Endodermal cell (in vitro differentiated cells): ENCODE measurements at regions not wholly inside any gene's neighbourhood (a gene's known extent, or its start where the extent isn't known, plus 50 kb on each side); places are given as distances from the start of the nearest gene placed in this dataset.

ENCODE experiments used
- DNase-seq: peaks from one replicate; pipeline ENCODE4 v3.0.0-alpha.2; 2017
- H3K27ac ChIP-seq: 2 replicates; pipeline ENCODE4 v1.5.1; 2013; ENCODE audit warnings: mild to moderate bottlenecking, low read depth, low read length, moderate library complexity
- H3K27me3 ChIP-seq: 2 replicates; pipeline ENCODE4 v1.6.1; 2013; ENCODE audit warnings: mild to moderate bottlenecking, low read length, moderate library complexity; ENCODE audit not compliant: insufficient read depth, control insufficient read depth, poor library complexity, severe bottlenecking
- H3K36me3 ChIP-seq: 2 replicates; pipeline ENCODE4 v1.7.0; 2013; ENCODE audit warnings: mild to moderate bottlenecking, low read length, moderate library complexity; ENCODE audit not compliant: control insufficient read depth, insufficient read depth
- H3K4me1 ChIP-seq: one replicate; pipeline ENCODE4 v1.7.0; 2013; ENCODE audit warnings: low read length; ENCODE audit not compliant: control insufficient read depth, insufficient read depth
- H3K4me3 ChIP-seq: 2 replicates; pipeline ENCODE4 v1.5.1; 2013; ENCODE audit warnings: mild to moderate bottlenecking, low read length, moderate library complexity
- H3K9ac ChIP-seq: 2 replicates; pipeline ENCODE4 v1.6.1; 2013; ENCODE audit warnings: mild to moderate bottlenecking, low read length, moderate library complexity; ENCODE audit not compliant: poor library complexity, severe bottlenecking; ENCODE audit errors: extremely low read depth
- H3K9me3 ChIP-seq: 2 replicates; pipeline ENCODE4 v1.6.1; 2013; ENCODE audit warnings: mild to moderate bottlenecking, low read length, moderate library complexity; ENCODE audit not compliant: control insufficient read depth
- H3K27ac Mint-ChIP-seq: 2 replicates; pipeline ENCODE4 v1.8.0; 2020; ENCODE audit warnings: mixed read lengths
- H3K27me3 Mint-ChIP-seq: 2 replicates; pipeline ENCODE4 v1.8.0; 2021; ENCODE audit warnings: mild to moderate bottlenecking, mixed read lengths; ENCODE audit not compliant: insufficient read depth
- H3K36me3 Mint-ChIP-seq: 2 replicates; pipeline ENCODE4 v1.8.0; 2020; ENCODE audit warnings: low read depth, mixed read lengths
- H3K4me1 Mint-ChIP-seq: 2 replicates; pipeline ENCODE4 v1.8.0; 2020; ENCODE audit warnings: mixed read lengths
- H3K4me3 Mint-ChIP-seq: 2 replicates; pipeline ENCODE4 v1.8.0; 2020; ENCODE audit warnings: mild to moderate bottlenecking, moderate library complexity, mixed read lengths
- H3K9me3 Mint-ChIP-seq: 2 replicates; pipeline ENCODE4 v1.8.0; 2020; ENCODE audit warnings: mild to moderate bottlenecking, mixed read lengths
- CTCF ChIP-seq: fragments of 200-600 bp; sonication (generic); conservative IDR thresholded peaks from 2 replicates; pipeline ENCODE4 v1.5.0; 2021; ENCODE audit warnings: antibody characterized with exemption, mild to moderate bottlenecking
- WGBS, 2 experiments: methylation state at CpG; one replicate each; pipeline versions ENCODE4 v1.1.5 to v1.1.7; 2013; ENCODE audit warnings: missing lambda C conversion rate in 2 of 2, mixed read lengths in 1 of 2; ENCODE audit not compliant: insufficient coverage in 1 of 2, insufficient read length in 1 of 2; 5-methylcytosine and 5-hydroxymethylcytosine counted together

GRCh38 chr20:22307409-22307808 is 277.0 kb downstream of the FOXA2 start:
- Histone ChIP-seq H3K9ac (no peak overlapping the region), H3K27me3 (peaks cover 10% of the 10 kb centered on the region), H3K27ac (no peak overlapping the region), H3K4me1 (no peaks in the 10 kb centered on the region), H3K36me3 (no peaks in the 10 kb centered on the region), H3K4me3 (no peak overlapping the region), H3K9me3 (no peaks in the 10 kb centered on the region)
- Mint-ChIP-seq H3K36me3 (no peaks in the 10 kb centered on the region), H3K4me1 (no peaks in the 10 kb centered on the region), H3K27me3 (peaks cover 31% of the 10 kb centered on the region), H3K9me3 (no peaks in the 10 kb centered on the region), H3K4me3 (no peak overlapping the region), H3K27ac (no peak overlapping the region)
- TF ChIP-seq CTCF = no peak
- no CpG with 5 or more reads among the region's 1 CpG for WGBS, 2 experiments
- no peak for DNase-seq

- no peak for TF ChIP-seq CTCF
Measured at GRCh38 chr20:22305381-22305780, 279.0 kb downstream of the FOXA2 start.

GRCh38 chr20:22303523-22303922 is 280.8 kb downstream of the FOXA2 start:
- H3K4me3 ChIP-seq = no peak overlapping the region
- peaks cover 26% of the 10 kb centered on the region for H3K27me3 ChIP-seq
- Mint-ChIP-seq H3K36me3 (no peaks in the 10 kb centered on the region), H3K9me3 (peaks cover 1% of the 10 kb centered on the region), H3K4me1 (no peaks in the 10 kb centered on the region), H3K27me3 (peaks cover 34% of the 10 kb centered on the region), H3K27ac (no peak overlapping the region), H3K4me3 (no peak overlapping the region)
- peak; percentile 75 for TF ChIP-seq CTCF
- peak; percentile 54 for DNase-seq
- no peak overlapping the region for H3K9ac ChIP-seq
- 66 to 67% methylated on average over 3 of the region's 3 CpGs for WGBS, 2 experiments
- H3K4me1 ChIP-seq = no peaks in the 10 kb centered on the region
- no peaks in the 10 kb centered on the region for H3K36me3 ChIP-seq
- H3K27ac ChIP-seq = no peak overlapping the region
- no peaks in the 10 kb centered on the region for H3K9me3 ChIP-seq

More at GRCh38 chr20:22305381-22305780, 279.0 kb downstream of the FOXA2 start:
- Mint-ChIP-seq H3K27ac (no peak overlapping the region), H3K36me3 (no peaks in the 10 kb centered on the region), H3K27me3 (peaks cover 35% of the 10 kb centered on the region), H3K4me3 (no peak overlapping the region), H3K4me1 (no peaks in the 10 kb centered on the region), H3K9me3 (no peaks in the 10 kb centered on the region)
- no peaks in the 10 kb centered on the region for H3K9me3 ChIP-seq
- DNase-seq = no peak
- H3K9ac ChIP-seq = no peak overlapping the region
- no peaks in the 10 kb centered on the region for H3K4me1 ChIP-seq
- no peak overlapping the region for H3K4me3 ChIP-seq
- no peaks in the 10 kb centered on the region for H3K36me3 ChIP-seq
- peaks cover 26% of the 10 kb centered on the region for H3K27me3 ChIP-seq
- 87 to 100% methylated on average over 1 to 2 of the region's 2 CpGs for WGBS, 2 experiments
- H3K27ac ChIP-seq = no peak overlapping the region
